ENCODE measurements at regions not wholly inside any gene's neighbourhood (a gene's known extent, or its start where the extent isn't known, plus 50 kb on each side); places are given as distances from the start of the nearest gene placed in this dataset.

DNA sequence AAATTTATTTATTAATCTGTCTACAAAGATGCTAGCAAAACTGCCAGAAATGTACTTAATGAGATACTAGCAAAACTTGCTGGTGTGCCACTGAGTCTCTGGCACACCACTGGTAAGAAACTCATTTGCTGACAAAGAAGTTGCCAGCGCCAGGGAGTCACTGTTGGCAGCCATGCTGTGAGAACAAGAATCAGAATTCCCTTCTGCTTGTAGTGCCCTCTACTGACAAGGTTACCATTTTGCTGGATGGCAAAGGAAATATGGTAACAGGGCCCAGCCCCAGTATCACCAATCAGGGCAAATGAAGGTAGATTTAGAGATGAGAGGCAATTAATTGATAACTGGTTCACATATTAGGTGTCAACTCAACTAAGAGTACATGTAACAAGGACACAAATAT is 750.1 kb upstream of the ADGRL3 start:
- H3K36me3 Mint-ChIP-seq (ENCODE audit: low read depth, unreplicated experiment) = no peaks in the 10 kb centered on the region
- no peak overlapping the region for H3K4me3 Mint-ChIP-seq (ENCODE audit: unreplicated experiment)
- TF ChIP-seq, protein P1, sequence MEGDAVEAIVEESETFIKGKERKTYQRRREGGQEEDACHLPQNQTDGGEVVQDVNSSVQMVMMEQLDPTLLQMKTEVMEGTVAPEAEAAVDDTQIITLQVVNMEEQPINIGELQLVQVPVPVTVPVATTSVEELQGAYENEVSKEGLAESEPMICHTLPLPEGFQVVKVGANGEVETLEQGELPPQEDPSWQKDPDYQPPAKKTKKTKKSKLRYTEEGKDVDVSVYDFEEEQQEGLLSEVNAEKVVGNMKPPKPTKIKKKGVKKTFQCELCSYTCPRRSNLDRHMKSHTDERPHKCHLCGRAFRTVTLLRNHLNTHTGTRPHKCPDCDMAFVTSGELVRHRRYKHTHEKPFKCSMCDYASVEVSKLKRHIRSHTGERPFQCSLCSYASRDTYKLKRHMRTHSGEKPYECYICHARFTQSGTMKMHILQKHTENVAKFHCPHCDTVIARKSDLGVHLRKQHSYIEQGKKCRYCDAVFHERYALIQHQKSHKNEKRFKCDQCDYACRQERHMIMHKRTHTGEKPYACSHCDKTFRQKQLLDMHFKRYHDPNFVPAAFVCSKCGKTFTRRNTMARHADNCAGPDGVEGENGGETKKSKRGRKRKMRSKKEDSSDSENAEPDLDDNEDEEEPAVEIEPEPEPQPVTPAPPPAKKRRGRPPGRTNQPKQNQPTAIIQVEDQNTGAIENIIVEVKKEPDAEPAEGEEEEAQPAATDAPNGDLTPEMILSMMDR (IDR thresholded peaks at IDR 0.05; ENCODE audit: insufficient read depth, low read depth, low read length) = no peak
- TF ChIP-seq EZH2 (IDR thresholded peaks at IDR 0.05; ENCODE audit: insufficient read depth, low read length) = no peak
- H3K27me3 ChIP-seq (ENCODE audit: insufficient read depth, low read length) = no peaks in the 10 kb centered on the region
- H3K9me3 ChIP-seq (ENCODE audit: insufficient read depth, low read depth, low read length) = no peaks in the 10 kb centered on the region
- H3K27me3 Mint-ChIP-seq (ENCODE audit: low read depth, unreplicated experiment) = no peaks in the 10 kb centered on the region
- H3K79me2 ChIP-seq (ENCODE audit: insufficient read depth, low read length) = no peaks in the 10 kb centered on the region
- no peak overlapping the region for H3K4me3 ChIP-seq (ENCODE audit: insufficient read depth, low read depth, low read length)
- H4K20me1 ChIP-seq (ENCODE audit: insufficient read depth, low read length) = no peaks in the 10 kb centered on the region
- H3K4me1 ChIP-seq (ENCODE audit: insufficient read depth, low read length) = no peaks in the 10 kb centered on the region
- H3K4me2 ChIP-seq (ENCODE audit: low read length) = no peak overlapping the region
- no peaks in the 10 kb centered on the region for H3K9me3 Mint-ChIP-seq (ENCODE audit: unreplicated experiment)
- H3K36me3 ChIP-seq (ENCODE audit: insufficient read depth, low read length) = no peaks in the 10 kb centered on the region
- H3K27ac Mint-ChIP-seq (ENCODE audit: unreplicated experiment) = no peak overlapping the region
- DNase-seq (ENCODE audit: low read depth) = no peak
- no peak for FAIRE-seq
- no peak overlapping the region for H3K27ac ChIP-seq (ENCODE audit: low read depth, low read length)
- H2AFZ ChIP-seq (ENCODE audit: low read depth, low read length) = no peak overlapping the region
- H3K9ac ChIP-seq (ENCODE audit: low read length) = no peak overlapping the region
- H3K4me1 Mint-ChIP-seq (ENCODE audit: low read depth, unreplicated experiment) = no peaks in the 10 kb centered on the region

DNA sequence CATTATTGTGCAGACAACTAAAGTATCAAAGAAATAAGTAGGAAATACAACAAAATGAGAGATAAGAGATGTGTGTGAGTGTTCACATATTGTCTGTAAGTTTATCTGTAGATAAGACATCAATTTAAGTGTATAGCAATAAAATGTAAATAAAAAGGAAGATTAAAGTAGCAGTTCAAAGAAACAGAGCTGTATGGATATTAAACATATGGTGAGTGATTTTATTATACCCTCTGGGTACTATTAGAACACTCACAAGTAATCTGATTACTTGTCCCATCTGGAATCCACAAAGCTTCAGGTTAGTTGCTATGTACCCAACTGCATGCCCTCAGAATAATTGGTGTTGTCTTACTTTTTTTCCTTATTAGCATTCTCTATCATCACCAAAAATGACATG is 747.9 kb upstream of the ADGRL3 start:
- Histone ChIP-seq H3K9me3 (ENCODE audit: insufficient read depth, low read depth, low read length) (no peaks in the 10 kb centered on the region), H3K9ac (ENCODE audit: low read length) (no peak overlapping the region), H2AFZ (ENCODE audit: low read depth, low read length) (no peak overlapping the region), H3K79me2 (ENCODE audit: insufficient read depth, low read length) (no peaks in the 10 kb centered on the region), H4K20me1 (ENCODE audit: insufficient read depth, low read length) (no peaks in the 10 kb centered on the region), H3K27ac (ENCODE audit: low read depth, low read length) (no peak overlapping the region), H3K27me3 (ENCODE audit: insufficient read depth, low read length) (no peaks in the 10 kb centered on the region), H3K4me3 (ENCODE audit: insufficient read depth, low read depth, low read length) (no peak overlapping the region), H3K4me1 (ENCODE audit: insufficient read depth, low read length) (no peaks in the 10 kb centered on the region), H3K36me3 (ENCODE audit: insufficient read depth, low read length) (no peaks in the 10 kb centered on the region), H3K4me2 (ENCODE audit: low read length) (no peak overlapping the region)
- no peak for TF ChIP-seq EZH2 (IDR thresholded peaks at IDR 0.05; ENCODE audit: insufficient read depth, low read length)
- H3K9me3 Mint-ChIP-seq (ENCODE audit: unreplicated experiment) = no peaks in the 10 kb centered on the region
- no peak overlapping the region for H3K27ac Mint-ChIP-seq (ENCODE audit: unreplicated experiment)
- no peaks in the 10 kb centered on the region for H3K27me3 Mint-ChIP-seq (ENCODE audit: low read depth, unreplicated experiment)
- no peaks in the 10 kb centered on the region for H3K4me1 Mint-ChIP-seq (ENCODE audit: low read depth, unreplicated experiment)
- no peak for DNase-seq (ENCODE audit: low read depth)
- no peaks in the 10 kb centered on the region for H3K36me3 Mint-ChIP-seq (ENCODE audit: low read depth, unreplicated experiment)
- FAIRE-seq = no peak
- no peak overlapping the region for H3K4me3 Mint-ChIP-seq (ENCODE audit: unreplicated experiment)

DNA sequence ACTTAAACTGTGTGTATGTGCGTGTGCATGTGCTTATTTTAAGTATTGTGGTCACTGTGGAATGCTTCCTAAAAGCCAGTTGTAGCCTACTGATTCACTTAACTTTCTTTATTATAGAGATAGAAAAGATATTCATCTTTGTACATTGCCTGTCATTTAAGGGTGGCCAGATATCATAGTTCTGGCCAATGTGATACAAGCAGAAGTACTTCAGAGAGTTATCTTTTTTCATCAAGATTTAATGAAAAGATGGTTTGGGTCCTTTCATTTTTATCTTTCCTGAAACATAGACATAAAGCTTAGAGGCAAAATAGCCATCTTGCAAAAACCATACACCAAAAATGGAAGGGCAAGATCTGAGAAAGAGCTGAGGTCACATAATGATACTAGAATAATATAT is 744.7 kb upstream of the ADGRL3 start:
- FAIRE-seq = no peak
- H3K9me3 Mint-ChIP-seq (ENCODE audit: unreplicated experiment) = no peaks in the 10 kb centered on the region
- TF ChIP-seq, protein P1 (IDR thresholded peaks at IDR 0.05; ENCODE audit: insufficient read depth, low read depth, low read length) = no peak
- no peak for TF ChIP-seq EZH2 (IDR thresholded peaks at IDR 0.05; ENCODE audit: insufficient read depth, low read length)
- no peak for DNase-seq (ENCODE audit: low read depth)
- H3K27me3 ChIP-seq (ENCODE audit: insufficient read depth, low read length) = no peaks in the 10 kb centered on the region
- no peak overlapping the region for H3K27ac ChIP-seq (ENCODE audit: low read depth, low read length)
- no peak overlapping the region for H3K27ac Mint-ChIP-seq (ENCODE audit: unreplicated experiment)
- H2AFZ ChIP-seq (ENCODE audit: low read depth, low read length) = no peak overlapping the region
- no peak overlapping the region for H3K9ac ChIP-seq (ENCODE audit: low read length)
- no peaks in the 10 kb centered on the region for H3K36me3 Mint-ChIP-seq (ENCODE audit: low read depth, unreplicated experiment)
- H3K36me3 ChIP-seq (ENCODE audit: insufficient read depth, low read length) = no peaks in the 10 kb centered on the region
- H3K27me3 Mint-ChIP-seq (ENCODE audit: low read depth, unreplicated experiment) = no peaks in the 10 kb centered on the region
- no peaks in the 10 kb centered on the region for H3K4me1 Mint-ChIP-seq (ENCODE audit: low read depth, unreplicated experiment)
- no peak overlapping the region for H3K4me2 ChIP-seq (ENCODE audit: low read length)
- H3K79me2 ChIP-seq (ENCODE audit: insufficient read depth, low read length) = no peaks in the 10 kb centered on the region
- H3K4me3 ChIP-seq (ENCODE audit: insufficient read depth, low read depth, low read length) = no peak overlapping the region
- no peaks in the 10 kb centered on the region for H3K4me1 ChIP-seq (ENCODE audit: insufficient read depth, low read length)
- H3K9me3 ChIP-seq (ENCODE audit: insufficient read depth, low read depth, low read length) = no peaks in the 10 kb centered on the region
- no peaks in the 10 kb centered on the region for H4K20me1 ChIP-seq (ENCODE audit: insufficient read depth, low read length)
- H3K4me3 Mint-ChIP-seq (ENCODE audit: unreplicated experiment) = no peak overlapping the region

Measured in astrocyte (in vitro differentiated cells and primary cell).